Adipocyte (in vitro differentiated cells): ENCODE measurements at regions not wholly inside any gene's neighbourhood (a gene's known extent, or its start where the extent isn't known, plus 50 kb on each side); places are given as distances from the start of the nearest gene placed in this dataset.
"Not testable (repeated sequence)": the region's sequence is repeated elsewhere in the genome, so short reads cannot be mapped to it uniquely, and the experiment has no call there.

Experiments used
- DNase-seq: peaks from one replicate; pipeline ENCODE4 v3.0.0-alpha.2; 2015; ENCODE audit warnings: low read depth
- H3K27me3 ChIP-seq: replicated peaks from 2 replicates; pipeline ENCODE4 v1.7.0; 2013; ENCODE audit warnings: mild to moderate bottlenecking, low read length, moderate library complexity; ENCODE audit not compliant: control insufficient read depth, insufficient read depth
- H3K36me3 ChIP-seq: 2 replicates; pipeline ENCODE4 v1.7.0; 2013; ENCODE audit warnings: low read length, mild to moderate bottlenecking, moderate library complexity; ENCODE audit not compliant: control insufficient read depth, insufficient read depth, severe bottlenecking
- H3K4me1 ChIP-seq: 2 replicates; pipeline ENCODE4 v1.7.0; 2013; ENCODE audit warnings: mild to moderate bottlenecking, low read length, moderate library complexity; ENCODE audit not compliant: control insufficient read depth, insufficient read depth
- H3K4me3 ChIP-seq: 2 replicates; pipeline ENCODE4 v1.7.0; 2013; ENCODE audit warnings: mild to moderate bottlenecking, low read length, moderate library complexity
- H3K9ac ChIP-seq: 2 replicates; pipeline ENCODE4 v1.7.0; 2013; ENCODE audit warnings: mild to moderate bottlenecking, low read length, moderate library complexity
- H3K9me3 ChIP-seq: 2 replicates; pipeline ENCODE4 v1.7.0; 2013; ENCODE audit warnings: mild to moderate bottlenecking, low read length, moderate library complexity; ENCODE audit not compliant: control insufficient read depth

- Histone ChIP-seq H3K4me1 (no peaks in the 10 kb centered on the region), H3K27me3 (peaks cover 27% of the 10 kb centered on the region), H3K36me3 (no peaks in the 10 kb centered on the region), H3K9ac (no peak overlapping the region), H3K4me3 (no peak overlapping the region), H3K9me3 (peaks cover under 1% of the 10 kb centered on the region)
- DNase-seq, result no peak
Observed at GRCh38 chr16:17560548-17560947, 89.8 kb upstream of the XYLT1 start.

GRCh38 chr16:17559394-17559793, 88.6 kb upstream of the XYLT1 start:
- H3K9ac ChIP-seq, result no peak overlapping the region
- H3K27me3 ChIP-seq, result peaks cover 27% of the 10 kb centered on the region
- H3K4me1 ChIP-seq, result no peaks in the 10 kb centered on the region
- H3K9me3 ChIP-seq, result no peaks in the 10 kb centered on the region
- DNase-seq, result no peak
- H3K4me3 ChIP-seq, result no peak overlapping the region
- no peaks in the 10 kb centered on the region for H3K36me3 ChIP-seq

GRCh38 chr16:17557949-17558348, 87.2 kb upstream of the XYLT1 start:
- Histone ChIP-seq H3K27me3 (peaks cover 26% of the 10 kb centered on the region), H3K4me1 (no peaks in the 10 kb centered on the region), H3K9ac (no peak overlapping the region), H3K9me3 (no peaks in the 10 kb centered on the region), H3K4me3 (no peak overlapping the region), H3K36me3 (no peaks in the 10 kb centered on the region)
- no peak for DNase-seq

DNA sequence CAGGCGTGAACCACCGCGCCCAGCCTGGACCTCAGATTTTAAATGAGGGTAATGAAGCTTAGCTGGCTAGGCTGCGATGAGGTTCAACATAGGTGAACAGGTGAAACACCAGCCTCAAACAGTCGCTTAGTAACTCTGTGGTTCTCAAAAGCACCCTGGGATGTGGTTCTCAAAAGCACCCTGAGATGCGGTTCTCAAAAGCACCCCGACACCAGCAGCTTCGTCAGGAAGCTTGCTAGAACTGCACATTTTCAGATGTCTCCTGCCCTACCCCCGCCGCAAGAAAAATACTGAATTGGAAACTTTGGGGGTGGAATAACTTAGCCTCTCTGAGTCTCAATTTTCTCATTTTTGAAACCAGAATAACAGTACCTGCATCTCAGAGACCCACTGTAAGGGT, 86.7 kb upstream of the XYLT1 start:
- Histone ChIP-seq H3K36me3 (no peaks in the 10 kb centered on the region), H3K9me3 (no peaks in the 10 kb centered on the region), H3K4me3 (no peak overlapping the region), H3K27me3 (peaks cover 22% of the 10 kb centered on the region), H3K4me1 (no peaks in the 10 kb centered on the region), H3K9ac (no peak overlapping the region)
- DNase-seq, result no peak

DNA sequence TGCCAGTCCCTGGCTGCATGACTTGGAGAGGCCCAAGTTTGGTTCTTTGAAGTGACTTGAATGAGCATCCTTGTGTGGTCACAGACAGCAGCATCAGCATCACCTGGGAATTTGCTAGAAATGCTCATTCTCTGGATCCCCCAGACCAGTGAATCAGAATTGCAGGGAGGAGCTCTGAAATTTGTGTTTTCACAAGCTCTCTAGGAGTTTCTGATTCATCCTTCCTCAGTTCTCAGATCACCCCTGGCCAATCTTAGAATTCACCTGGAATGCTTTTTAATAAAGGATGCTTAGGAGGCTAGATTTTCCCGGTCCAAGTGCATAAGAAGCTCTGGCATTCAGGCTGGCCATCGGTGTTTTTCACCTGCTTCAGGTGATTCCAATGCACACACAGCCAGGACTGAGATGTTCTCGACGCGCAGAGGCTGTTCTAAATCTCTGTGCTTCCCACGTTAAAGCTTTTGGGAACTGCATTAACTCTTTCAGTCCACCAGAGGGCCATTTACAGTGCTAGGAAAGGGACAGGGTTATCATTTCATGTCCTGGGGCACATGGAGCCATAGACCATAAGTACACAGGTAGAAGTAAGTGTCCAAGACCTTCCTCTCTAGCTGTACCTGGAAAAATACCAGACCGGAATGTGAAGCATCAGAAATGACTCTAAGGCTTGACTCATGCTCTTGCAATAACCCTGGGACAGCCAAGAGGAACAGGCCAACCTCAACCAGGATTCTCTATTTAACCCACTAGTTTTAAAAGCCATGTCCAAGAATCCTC, 85.7 kb upstream of the XYLT1 start:
- Histone ChIP-seq H3K4me1 (no peaks in the 10 kb centered on the region), H3K4me3 (no peak overlapping the region), H3K9ac (no peak overlapping the region), H3K36me3 (no peaks in the 10 kb centered on the region), H3K9me3 (no peaks in the 10 kb centered on the region), H3K27me3 (peaks cover 15% of the 10 kb centered on the region)
- peak; percentile 50 for DNase-seq

GRCh38 chr16:17555176-17555575, 84.4 kb upstream of the XYLT1 start:
- Histone ChIP-seq H3K36me3 (no peaks in the 10 kb centered on the region), H3K9ac (no peak overlapping the region), H3K4me1 (no peaks in the 10 kb centered on the region), H3K4me3 (no peak overlapping the region), H3K9me3 (no peaks in the 10 kb centered on the region), H3K27me3 (peaks cover 8% of the 10 kb centered on the region)
- DNase-seq, result peak; percentile 16

DNA sequence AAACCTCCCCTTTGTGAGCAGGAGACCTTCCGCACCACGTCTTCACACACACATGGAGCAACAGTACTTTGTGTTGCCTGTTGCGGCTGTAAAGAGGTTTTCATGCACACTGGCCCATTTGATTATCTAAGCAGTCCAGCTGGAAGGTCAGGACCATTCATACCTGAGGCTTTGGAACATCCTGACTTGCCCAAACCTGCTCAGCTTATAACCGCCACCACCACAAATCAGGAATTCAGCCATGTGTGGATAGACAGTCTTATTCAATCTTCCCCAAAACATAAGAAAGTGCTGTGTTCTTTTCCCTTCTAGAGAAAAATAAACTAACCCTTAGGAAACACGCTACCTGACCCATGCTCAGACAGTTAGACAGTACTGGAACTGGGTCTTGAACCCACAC, 81.6 kb upstream of the XYLT1 start:
- Histone ChIP-seq H3K9ac (no peak overlapping the region), H3K4me1 (no peaks in the 10 kb centered on the region), H3K27me3 (no peaks in the 10 kb centered on the region), H3K9me3 (no peaks in the 10 kb centered on the region), H3K4me3 (no peak overlapping the region), H3K36me3 (no peaks in the 10 kb centered on the region)
- DNase-seq, result no peak

DNA sequence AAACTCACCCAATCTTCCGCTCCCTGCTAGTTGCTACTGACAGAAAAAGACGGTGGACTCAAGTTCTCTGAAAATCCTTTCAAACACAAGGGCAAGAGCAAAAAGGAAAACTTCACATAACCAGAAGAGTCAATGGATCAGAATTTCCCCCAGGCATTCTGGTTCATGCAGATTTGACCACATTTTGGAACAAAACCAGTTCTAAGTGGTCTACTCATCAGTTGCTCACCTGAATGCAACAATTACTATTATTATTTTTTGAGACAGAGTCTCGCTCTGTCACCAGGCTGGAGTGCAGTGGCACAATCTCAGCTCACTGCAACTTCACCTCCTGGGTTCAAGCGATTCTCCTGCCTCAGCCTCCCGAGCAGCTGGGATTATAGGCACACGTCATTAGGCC, 80.9 kb upstream of the XYLT1 start:
- not testable (repeated sequence) for H3K9me3 ChIP-seq, H3K4me3 ChIP-seq, H3K4me1 ChIP-seq, H3K36me3 ChIP-seq, DNase-seq, H3K9ac ChIP-seq, H3K27me3 ChIP-seq

- no peak for DNase-seq
- Histone ChIP-seq H3K9ac (no peak overlapping the region), H3K4me1 (no peaks in the 10 kb centered on the region)
Observed at GRCh38 chr16:17548825-17549224, 78.1 kb upstream of the XYLT1 start.

DNA sequence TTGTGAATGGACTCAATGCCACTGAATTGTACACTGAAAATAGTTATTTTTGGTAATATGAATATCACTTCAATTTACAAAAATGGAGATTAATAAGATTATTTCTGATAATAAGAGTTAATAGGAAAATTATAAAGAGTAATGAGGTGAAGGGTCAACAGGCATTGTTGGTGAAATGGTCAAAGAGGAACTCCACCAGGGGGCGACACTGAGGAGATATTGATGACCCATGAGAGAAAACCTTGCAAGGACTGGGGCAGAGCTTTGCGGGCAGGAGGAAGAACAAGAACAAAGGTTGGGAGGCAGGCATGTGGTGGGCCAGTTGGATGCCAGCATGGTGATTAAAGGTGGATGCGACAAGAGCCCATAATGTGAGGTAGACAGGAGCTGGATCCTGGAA, 74.0 kb upstream of the XYLT1 start:
- Histone ChIP-seq H3K4me1 (no peaks in the 10 kb centered on the region), H3K9ac (no peak overlapping the region), H3K36me3 (no peaks in the 10 kb centered on the region), H3K9me3 (peaks cover 8% of the 10 kb centered on the region), H3K27me3 (peaks cover 19% of the 10 kb centered on the region), H3K4me3 (no peak overlapping the region)
- DNase-seq, result no peak

More at GRCh38 chr16:17548825-17549224, 78.1 kb upstream of the XYLT1 start:
- Histone ChIP-seq H3K27me3 (no peaks in the 10 kb centered on the region), H3K36me3 (no peaks in the 10 kb centered on the region), H3K9me3 (peaks cover 8% of the 10 kb centered on the region), H3K4me3 (no peak overlapping the region)

GRCh38 chr16:17544304-17544703, 73.5 kb upstream of the XYLT1 start:
- Histone ChIP-seq H3K27me3 (peaks cover 19% of the 10 kb centered on the region), H3K9me3 (peaks cover 8% of the 10 kb centered on the region), H3K9ac (no peak overlapping the region), H3K36me3 (no peaks in the 10 kb centered on the region), H3K4me1 (no peaks in the 10 kb centered on the region), H3K4me3 (no peak overlapping the region)
- no peak for DNase-seq

GRCh38 chr16:17543073-17543472, 72.3 kb upstream of the XYLT1 start:
- peaks cover 8% of the 10 kb centered on the region for H3K9me3 ChIP-seq
- H3K9ac ChIP-seq, result no peak overlapping the region
- no peaks in the 10 kb centered on the region for H3K4me1 ChIP-seq
- no peak for DNase-seq
- H3K36me3 ChIP-seq, result no peaks in the 10 kb centered on the region
- no peak overlapping the region for H3K4me3 ChIP-seq
- H3K27me3 ChIP-seq, result peaks cover 19% of the 10 kb centered on the region
